Activated naive CD4-positive, alpha-beta T cell treated with anti-CD3 and anti-CD28 coated beads for 36 hours (primary cell): ENCODE measurements at regions not wholly inside any gene's neighbourhood (a gene's known extent, or its start where the extent isn't known, plus 50 kb on each side); places are given as distances from the start of the nearest gene placed in this dataset.

Experiments
- CTCF ChIA-PET: fragments of 350-600 bp; sonication (Branson Sonifier 250); formaldehyde crosslinking; loops from one replicate; lab custom pipeline; 2021; ENCODE audit warnings: antibody characterized with exemption; lab: Charles Lee
- DNase-seq: peaks from one replicate; pipeline ENCODE4 v3.0.0-alpha.2; 2020
- H3K27ac Mint-ChIP-seq: one replicate; pipeline ENCODE4 v1.8.0; 2021; ENCODE audit warnings: mild to moderate bottlenecking, mixed read lengths
- H3K27me3 Mint-ChIP-seq: one replicate; pipeline ENCODE4 v1.8.0; 2021; ENCODE audit warnings: low read depth, mixed read lengths
- H3K36me3 Mint-ChIP-seq: one replicate; pipeline ENCODE4 v1.8.0; 2021; ENCODE audit warnings: low read depth, mixed read lengths
- H3K4me1 Mint-ChIP-seq: one replicate; pipeline ENCODE4 v1.8.0; 2021; ENCODE audit warnings: low read depth, mixed read lengths
- H3K4me3 Mint-ChIP-seq: one replicate; pipeline ENCODE4 v1.8.0; 2021; ENCODE audit warnings: mild to moderate bottlenecking, moderate library complexity, mixed read lengths
- H3K9me3 Mint-ChIP-seq: one replicate; pipeline ENCODE4 v1.8.0; 2021; ENCODE audit warnings: mixed read lengths
- intact Hi-C: fragments of 100-400 bp; cut with micrococcal nuclease; formaldehyde crosslinking; loops from one replicate; pipeline ENCODE4 v1.15.1; 2023

DNA sequence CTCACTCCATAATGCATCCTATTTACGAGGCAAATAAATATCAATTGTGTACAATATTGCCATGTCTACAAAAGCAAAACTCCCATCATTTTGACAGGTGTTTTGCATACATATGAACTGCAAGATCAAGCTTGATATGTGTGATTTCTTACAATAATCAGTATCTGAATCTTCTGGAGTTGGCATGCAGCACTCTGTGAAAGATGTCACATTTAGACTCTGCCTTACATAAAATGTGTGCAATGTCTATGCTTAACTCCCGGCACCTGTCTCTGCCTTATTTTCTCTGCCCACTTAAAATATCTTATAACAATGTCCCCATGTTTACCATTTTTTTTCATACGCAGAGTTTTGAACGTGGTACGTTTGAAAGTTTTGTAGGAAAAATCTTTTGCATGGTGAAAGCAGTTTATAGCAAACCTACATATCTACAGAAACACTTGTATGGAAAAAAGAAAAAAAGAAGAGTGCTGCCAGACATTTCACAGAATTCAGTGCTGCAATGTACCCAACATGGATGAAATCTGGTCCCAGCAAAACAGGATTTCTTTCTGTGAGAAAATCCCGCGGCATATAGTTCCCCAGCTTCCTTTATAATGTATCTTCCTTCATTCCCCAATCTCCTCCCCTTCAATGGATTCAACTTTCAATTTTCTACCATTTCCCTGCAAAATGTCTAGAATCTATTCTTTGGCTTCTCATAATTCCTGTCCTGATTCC is 114.1 kb upstream of the NRP1 start:
- no peak overlapping the region for H3K27ac Mint-ChIP-seq
- no peaks in the 10 kb centered on the region for H3K36me3 Mint-ChIP-seq
- H3K9me3 Mint-ChIP-seq: peaks cover 3% of the 10 kb centered on the region
- H3K4me3 Mint-ChIP-seq: no peak overlapping the region
- no peak for DNase-seq
- CTCF ChIA-PET: no interaction called here
- peaks cover 11% of the 10 kb centered on the region for H3K27me3 Mint-ChIP-seq
- no peaks in the 10 kb centered on the region for H3K4me1 Mint-ChIP-seq
- intact Hi-C loops: no loop called here

DNA sequence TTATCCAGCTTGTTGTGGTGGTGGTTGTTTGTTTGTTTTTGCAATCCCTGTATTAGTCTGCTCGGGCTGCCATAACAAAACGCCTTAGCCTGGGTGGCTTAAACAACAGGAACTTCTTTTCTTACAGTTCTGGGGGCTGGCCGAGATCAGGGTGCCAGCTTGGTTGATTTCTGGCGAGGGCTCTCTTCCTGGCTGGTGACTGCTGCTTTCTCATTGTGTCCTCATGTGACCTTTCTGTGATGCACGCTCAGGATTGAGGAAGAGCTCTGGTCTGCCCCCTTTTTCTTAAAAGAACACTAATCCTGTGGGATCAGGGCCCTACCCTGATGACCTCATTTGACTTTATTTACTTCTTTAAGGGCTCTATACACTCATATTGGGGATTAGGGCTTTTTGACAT is 107.1 kb upstream of the NRP1 start:
- intact Hi-C loops: no loop called here
- CTCF ChIA-PET: no interaction called here
- Mint-ChIP-seq H3K27me3 (peaks cover 16% of the 10 kb centered on the region), H3K4me1 (no peaks in the 10 kb centered on the region), H3K4me3 (no peak overlapping the region), H3K36me3 (no peaks in the 10 kb centered on the region), H3K9me3 (no peaks in the 10 kb centered on the region), H3K27ac (no peak overlapping the region)
- no peak for DNase-seq

DNA sequence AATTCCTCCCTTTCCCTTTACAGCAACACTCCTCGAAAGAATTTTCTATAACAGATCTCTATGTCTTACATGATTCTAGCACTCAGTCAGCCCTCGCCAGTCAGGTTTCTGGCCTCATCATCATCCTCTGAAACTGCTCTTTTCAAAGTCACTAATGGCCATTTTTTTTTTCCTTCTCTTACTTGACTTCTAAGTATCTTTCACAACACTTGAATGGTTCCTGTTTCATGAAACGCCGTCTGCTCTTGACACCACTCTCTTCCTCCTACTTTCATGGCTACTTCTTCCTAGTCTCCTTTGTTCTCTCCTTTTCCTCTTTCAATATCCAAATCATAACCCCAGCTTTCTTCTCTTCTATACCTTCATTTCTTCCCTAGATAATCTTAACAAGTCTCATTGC is 100.5 kb upstream of the NRP1 start:
- intact Hi-C loops: no loop called here
- Mint-ChIP-seq H3K4me3 (no peak overlapping the region), H3K4me1 (no peaks in the 10 kb centered on the region), H3K27ac (no peak overlapping the region), H3K36me3 (no peaks in the 10 kb centered on the region), H3K27me3 (peaks cover 13% of the 10 kb centered on the region), H3K9me3 (no peaks in the 10 kb centered on the region)
- DNase-seq: no peak
- CTCF ChIA-PET: no interaction called here

DNA sequence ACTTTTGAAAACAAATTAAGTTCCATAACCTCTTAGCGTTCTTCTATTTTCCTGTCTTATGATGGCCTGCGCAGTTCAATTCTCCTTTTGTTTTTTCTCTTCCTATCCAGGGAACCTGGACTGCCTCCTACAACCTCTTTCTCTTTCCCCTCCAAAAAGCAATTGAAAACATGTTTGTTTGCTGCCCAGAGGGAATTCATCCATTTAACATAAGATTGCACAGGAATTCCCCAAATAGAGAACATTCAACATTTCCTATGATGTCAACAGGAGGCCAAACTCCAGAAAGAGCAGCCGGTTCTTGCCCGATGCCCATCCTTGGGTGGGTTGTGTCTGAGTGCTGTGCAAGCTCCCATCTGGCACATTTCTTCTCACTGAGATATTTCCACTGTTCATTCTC is 94.2 kb upstream of the NRP1 start:
- DNase-seq: no peak
- Mint-ChIP-seq H3K27ac (no peak overlapping the region), H3K36me3 (no peaks in the 10 kb centered on the region), H3K9me3 (no peaks in the 10 kb centered on the region), H3K4me1 (no peaks in the 10 kb centered on the region), H3K4me3 (no peak overlapping the region), H3K27me3 (peaks cover 16% of the 10 kb centered on the region)
- intact Hi-C loops: no loop called here
- CTCF ChIA-PET: no interaction called here

DNA sequence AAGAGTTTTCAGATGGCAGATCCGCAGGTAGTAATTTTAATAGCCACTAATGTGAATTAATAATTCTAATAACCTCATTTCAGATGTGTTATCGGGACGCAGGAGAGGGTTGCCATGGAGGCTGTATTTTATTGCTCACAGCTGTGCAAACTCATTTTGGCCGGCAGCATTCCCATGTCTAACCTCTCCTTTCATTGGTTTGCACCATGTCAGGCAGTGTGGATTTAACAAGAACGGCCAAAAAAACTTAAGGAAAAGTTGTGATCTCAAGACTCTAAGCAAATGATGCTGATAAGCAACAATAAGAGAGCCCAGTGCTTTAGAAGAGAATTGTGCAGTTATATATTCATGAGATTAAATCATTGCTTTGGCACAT is 88.7 kb upstream of the NRP1 start:
- no peaks in the 10 kb centered on the region for H3K9me3 Mint-ChIP-seq
- no peaks in the 10 kb centered on the region for H3K4me1 Mint-ChIP-seq
- no peaks in the 10 kb centered on the region for H3K36me3 Mint-ChIP-seq
- H3K27me3 Mint-ChIP-seq: peaks cover 18% of the 10 kb centered on the region
- DNase-seq: no peak
- H3K4me3 Mint-ChIP-seq: no peak overlapping the region
- intact Hi-C loops: no loop called here
- CTCF ChIA-PET: no interaction called here
- H3K27ac Mint-ChIP-seq: no peak overlapping the region

DNA sequence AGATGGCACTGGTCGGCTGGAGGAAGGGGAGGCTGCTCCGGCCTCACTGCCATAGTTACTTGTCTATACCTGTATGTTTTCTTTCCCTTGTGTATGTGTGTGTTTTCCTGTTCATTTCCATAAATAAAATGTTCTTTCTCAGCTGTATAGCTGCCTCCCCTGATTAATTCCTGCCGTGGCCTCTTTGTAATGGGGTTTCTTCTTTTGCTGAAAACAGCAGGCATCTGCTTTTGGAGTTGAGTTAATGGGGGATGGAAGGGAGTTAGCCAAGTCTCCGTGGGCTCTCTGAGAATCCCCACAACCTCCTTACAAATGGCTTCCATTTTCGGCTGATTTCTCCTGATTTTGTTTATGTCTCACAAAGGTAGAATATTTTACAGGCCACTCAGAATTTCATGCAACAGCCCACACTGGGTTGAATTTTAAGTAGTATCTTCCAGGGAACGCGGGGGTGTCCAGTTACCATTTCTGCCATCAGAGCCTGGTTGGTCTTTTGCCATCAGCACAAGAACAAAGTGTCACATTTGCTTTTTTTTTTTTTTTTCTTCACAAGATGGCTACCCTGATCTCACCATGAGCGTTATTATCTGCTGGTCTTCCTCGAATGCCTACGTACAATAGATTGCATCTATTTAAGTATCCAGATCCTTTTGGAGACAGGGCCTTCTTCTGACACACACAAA is 88.1 kb upstream of the NRP1 start:
- Mint-ChIP-seq H3K4me3 (no peak overlapping the region), H3K9me3 (no peaks in the 10 kb centered on the region), H3K27me3 (peaks cover 18% of the 10 kb centered on the region), H3K4me1 (no peaks in the 10 kb centered on the region), H3K36me3 (no peaks in the 10 kb centered on the region), H3K27ac (no peak overlapping the region)
- DNase-seq: no peak
- intact Hi-C loops: no loop called here
- CTCF ChIA-PET: no interaction called here

DNA sequence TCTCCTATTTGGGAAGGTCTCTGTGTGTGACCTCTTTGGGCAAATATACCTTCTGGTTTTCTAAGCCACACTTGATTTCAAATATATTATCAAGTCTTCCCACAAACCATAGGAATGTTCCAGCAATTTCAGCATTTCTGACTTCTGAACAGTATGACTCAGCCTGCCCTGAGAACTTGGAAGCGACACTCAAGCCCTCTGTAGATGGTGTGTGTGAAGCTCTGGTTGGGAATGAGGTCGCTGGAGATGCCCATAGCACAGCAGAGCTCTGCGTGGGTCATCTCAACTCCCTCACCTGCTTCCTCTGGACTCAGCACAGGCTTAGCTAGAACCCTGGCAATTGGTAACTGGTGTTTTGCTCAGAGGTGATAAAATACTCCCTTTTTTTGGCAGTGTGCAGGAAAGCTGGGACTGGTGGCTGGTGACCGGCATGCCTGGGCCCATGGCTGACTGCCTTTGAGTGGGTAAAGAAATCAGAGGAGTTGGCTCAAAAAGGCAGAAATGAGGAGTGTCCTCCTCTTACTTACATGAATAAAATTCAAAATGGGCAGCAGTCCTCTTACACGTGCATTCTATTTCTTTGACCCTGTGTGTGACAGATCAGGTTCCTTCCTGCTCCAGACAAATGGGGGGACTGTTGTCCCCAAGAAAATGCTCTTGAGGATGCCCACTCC is 87.5 kb upstream of the NRP1 start:
- no peak for DNase-seq
- no peak overlapping the region for H3K27ac Mint-ChIP-seq
- H3K9me3 Mint-ChIP-seq: no peaks in the 10 kb centered on the region
- intact Hi-C loops: no loop called here
- peaks cover 17% of the 10 kb centered on the region for H3K27me3 Mint-ChIP-seq
- H3K4me1 Mint-ChIP-seq: no peaks in the 10 kb centered on the region
- CTCF ChIA-PET: no interaction called here
- H3K4me3 Mint-ChIP-seq: no peak overlapping the region
- H3K36me3 Mint-ChIP-seq: no peaks in the 10 kb centered on the region

GRCh38 chr10:33419311-33419710 is 84.8 kb upstream of the NRP1 start:
- CTCF ChIA-PET: no interaction called here
- intact Hi-C loops: loop anchor here (5.0 kb wide), 1 partner anchor 87 kb away; the partner anchor contains the start of gene NRP1
- Mint-ChIP-seq H3K4me3 (no peak overlapping the region), H3K27ac (no peak overlapping the region), H3K9me3 (no peaks in the 10 kb centered on the region), H3K36me3 (no peaks in the 10 kb centered on the region), H3K4me1 (no peaks in the 10 kb centered on the region), H3K27me3 (peaks cover 21% of the 10 kb centered on the region)
- DNase-seq: no peak

- intact Hi-C loops: loop anchor here (5.0 kb wide), 1 partner anchor 86 kb away; the partner anchor contains the start of gene NRP1
- no peak overlapping the region for H3K4me3 Mint-ChIP-seq
- CTCF ChIA-PET: no interaction called here
Measured at GRCh38 chr10:33418301-33418700, 83.8 kb upstream of the NRP1 start.

GRCh38 chr10:33416691-33417090 is 82.2 kb upstream of the NRP1 start:
- Mint-ChIP-seq H3K27ac (no peak overlapping the region), H3K27me3 (peaks cover 30% of the 10 kb centered on the region), H3K36me3 (no peaks in the 10 kb centered on the region), H3K4me1 (no peaks in the 10 kb centered on the region), H3K9me3 (no peaks in the 10 kb centered on the region), H3K4me3 (no peak overlapping the region)
- CTCF ChIA-PET: no interaction called here
- intact Hi-C loops: loop anchor here (2.0 to 5.0 kb wide), 2 partner anchors 84 to 164 kb away; partner anchors contain the start of gene NRP1
- no peak for DNase-seq

More at GRCh38 chr10:33418301-33418700, 83.8 kb upstream of the NRP1 start:
- DNase-seq: no peak
- Mint-ChIP-seq H3K36me3 (no peaks in the 10 kb centered on the region), H3K4me1 (no peaks in the 10 kb centered on the region), H3K27ac (no peak overlapping the region), H3K27me3 (peaks cover 26% of the 10 kb centered on the region), H3K9me3 (no peaks in the 10 kb centered on the region)

DNA sequence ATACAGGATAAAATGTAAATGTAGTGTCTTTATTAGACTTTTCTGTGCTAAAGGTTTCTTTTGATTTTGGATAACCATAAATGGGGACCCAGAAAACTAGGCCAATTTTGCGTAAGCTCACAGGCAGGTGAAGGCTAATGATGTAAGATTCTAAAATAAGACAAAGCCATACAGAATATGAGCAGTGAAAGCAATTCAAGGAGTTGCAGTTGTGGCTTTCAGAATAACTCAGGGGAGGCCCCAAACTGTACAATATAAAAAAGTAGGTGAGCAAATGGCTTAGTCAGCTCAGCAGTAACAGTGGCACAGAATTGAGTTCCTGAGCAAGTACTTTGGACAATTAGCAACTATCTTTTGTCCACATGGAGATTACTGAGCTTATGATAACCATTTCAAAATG is 81.7 kb upstream of the NRP1 start:
- DNase-seq: peak; percentile 14
- Mint-ChIP-seq H3K36me3 (no peaks in the 10 kb centered on the region), H3K27me3 (peaks cover 32% of the 10 kb centered on the region), H3K4me1 (no peaks in the 10 kb centered on the region), H3K4me3 (no peak overlapping the region), H3K9me3 (no peaks in the 10 kb centered on the region), H3K27ac (no peak overlapping the region)
- intact Hi-C loops: loop anchor here (2.0 to 5.0 kb wide), 2 partner anchors 84 to 163 kb away; partner anchors contain the start of gene NRP1
- CTCF ChIA-PET: no interaction called here

- Mint-ChIP-seq H3K27me3 (peaks cover 37% of the 10 kb centered on the region), H3K9me3 (no peaks in the 10 kb centered on the region), H3K27ac (no peak overlapping the region), H3K4me3 (no peak overlapping the region), H3K36me3 (no peaks in the 10 kb centered on the region), H3K4me1 (no peaks in the 10 kb centered on the region)
- intact Hi-C loops: loop anchor here (5.0 kb wide), 1 partner anchor 83 kb away; the partner anchor contains the start of gene NRP1
- CTCF ChIA-PET: no interaction called here
- DNase-seq: no peak
Measured at GRCh38 chr10:33414841-33415240, 80.4 kb upstream of the NRP1 start.
